ENCODE measurements at regions not wholly inside any gene's neighbourhood (a gene's known extent, or its start where the extent isn't known, plus 50 kb on each side); places are given as distances from the start of the nearest gene placed in this dataset.
"Not testable (repeated sequence)": the region's sequence is repeated elsewhere in the genome, so short reads cannot be mapped to it uniquely, and the experiment has no call there.

GRCh38 chr15:84094720-84095119 is 140.9 kb upstream of the GOLGA6L4 start:
- FAIRE-seq, result not testable (repeated sequence)

DNA sequence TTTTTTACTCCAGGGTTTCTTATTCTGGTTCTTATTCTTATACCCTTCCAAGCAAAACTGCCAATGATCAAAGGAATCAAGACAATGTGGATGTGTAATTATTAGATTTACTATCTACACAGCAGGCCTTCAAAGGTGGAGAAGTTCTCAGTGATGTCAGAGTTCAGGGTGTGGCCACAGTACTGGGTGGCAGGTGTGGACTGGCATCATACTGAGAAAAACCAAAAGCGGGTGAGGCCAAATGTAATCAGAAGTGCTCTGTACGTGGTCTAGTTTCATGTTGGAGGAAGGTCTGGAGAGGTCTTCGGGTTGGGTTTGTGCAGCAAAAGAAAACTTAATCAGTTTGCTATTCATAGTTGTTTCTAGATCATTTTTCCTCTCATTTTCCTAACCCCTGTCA is 138.5 kb upstream of the GOLGA6L4 start:
- FAIRE-seq; DNase-seq (ENCODE audit: insufficient read length, low spot score): not testable (repeated sequence)

More at GRCh38 chr15:84094720-84095119, 140.9 kb upstream of the GOLGA6L4 start:
- not testable (repeated sequence) for DNase-seq (ENCODE audit: insufficient read length, low spot score)

DNA sequence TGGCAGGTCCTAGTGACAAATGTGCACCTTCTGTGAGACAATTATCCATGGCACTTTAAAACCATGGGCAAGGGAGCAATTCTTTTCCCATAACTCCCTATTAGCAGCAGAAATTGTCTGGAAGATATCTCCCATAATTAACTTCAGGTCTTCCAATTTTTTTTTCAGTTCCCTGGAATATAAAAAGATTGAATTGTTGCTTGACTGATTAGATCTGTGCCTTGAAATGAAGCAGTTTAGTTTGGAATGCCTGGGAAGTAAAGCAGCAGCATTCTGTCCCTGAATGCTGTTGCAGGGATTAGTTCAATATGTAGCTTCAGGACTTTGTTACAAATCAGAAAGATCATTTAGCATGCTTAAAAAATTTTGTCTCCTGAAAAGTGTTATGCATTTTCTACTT is 137.0 kb upstream of the GOLGA6L4 start:
- DNase-seq (ENCODE audit: insufficient read length, low spot score), result no peak
- TF ChIP-seq POLR2A (IDR thresholded peaks at IDR 0.05; ENCODE audit: low read depth, low read length), result no peak
- FAIRE-seq, result no peak

DNA sequence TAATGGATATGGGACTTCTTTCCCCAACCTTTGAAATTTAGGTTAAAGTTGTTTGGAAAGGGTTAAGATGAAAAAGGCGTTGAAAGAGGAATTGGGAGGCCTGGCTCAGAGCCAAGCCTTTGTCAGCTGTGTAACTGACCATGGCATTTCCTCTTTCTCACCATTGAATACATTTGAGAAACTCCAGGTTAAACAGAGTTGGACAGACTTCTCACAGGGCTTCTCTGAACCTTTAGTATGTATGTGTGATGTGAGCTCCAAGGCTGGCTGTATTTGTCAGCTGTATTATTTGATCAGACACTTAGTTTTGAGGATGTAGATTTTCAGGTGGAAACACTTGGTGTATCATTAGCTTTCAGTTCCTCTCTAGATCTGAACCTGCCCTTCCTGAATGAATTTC is 136.4 kb upstream of the GOLGA6L4 start:
- TF ChIP-seq POLR2A (IDR thresholded peaks at IDR 0.05; ENCODE audit: low read depth, low read length), result no peak
- DNase-seq (ENCODE audit: insufficient read length, low spot score) (no peak), FAIRE-seq (no peak)

- FAIRE-seq, result no peak
- no peak for DNase-seq (ENCODE audit: insufficient read length, low spot score)
- TF ChIP-seq POLR2A (IDR thresholded peaks at IDR 0.05; ENCODE audit: low read depth, low read length), result no peak
Measured at GRCh38 chr15:84103345-84103744, 132.2 kb upstream of the GOLGA6L4 start.

GRCh38 chr15:84104853-84105252 is 130.7 kb upstream of the GOLGA6L4 start:
- no peak for DNase-seq (ENCODE audit: insufficient read length, low spot score)
- TF ChIP-seq POLR2A (IDR thresholded peaks at IDR 0.05; ENCODE audit: low read depth, low read length), result no peak
- FAIRE-seq, result no peak

DNA sequence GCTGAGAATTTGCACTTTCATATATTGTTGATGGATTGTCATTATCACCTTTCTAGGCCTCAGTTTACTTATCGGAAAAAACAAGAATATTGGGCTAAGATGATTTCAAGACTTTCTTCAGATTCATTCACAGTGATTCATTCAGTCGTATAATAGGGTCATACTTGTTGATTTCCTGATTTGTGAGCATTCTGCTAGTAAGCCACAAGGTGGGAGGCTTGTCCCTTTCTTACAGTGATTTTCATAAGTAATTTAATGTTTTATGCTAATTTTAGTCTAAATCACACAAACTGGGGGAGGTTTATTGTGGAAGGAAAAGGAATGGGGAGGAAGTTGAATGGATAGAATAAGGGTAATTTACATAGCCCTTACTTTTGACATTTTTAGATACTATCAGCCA is 126.8 kb upstream of the GOLGA6L4 start:
- no peak for TF ChIP-seq POLR2A (IDR thresholded peaks at IDR 0.05; ENCODE audit: low read depth, low read length)
- no peak for DNase-seq (ENCODE audit: insufficient read length, low spot score)
- FAIRE-seq, result peak; percentile 48

DNA sequence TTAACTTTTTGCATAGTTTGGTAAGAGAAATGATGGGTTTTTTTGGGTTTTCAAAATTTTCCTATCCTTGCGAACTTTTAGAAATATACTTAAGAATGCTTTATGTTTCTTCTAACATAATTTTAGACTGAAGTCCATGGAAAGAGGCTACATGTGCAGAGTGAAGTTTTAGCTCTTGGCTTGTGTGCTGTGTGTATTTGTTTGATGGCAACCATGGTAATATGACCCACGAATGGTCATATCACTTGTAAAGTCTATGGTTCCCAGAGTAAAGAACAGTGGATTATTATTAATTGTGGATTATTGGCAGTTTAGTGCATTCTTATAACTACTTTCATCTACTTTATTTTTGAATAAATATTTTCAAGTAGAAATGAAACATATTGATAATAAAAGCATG is 124.0 kb upstream of the GOLGA6L4 start:
- FAIRE-seq (no peak), DNase-seq (ENCODE audit: insufficient read length, low spot score) (no peak)
- no peak for TF ChIP-seq POLR2A (IDR thresholded peaks at IDR 0.05; ENCODE audit: low read depth, low read length)

DNA sequence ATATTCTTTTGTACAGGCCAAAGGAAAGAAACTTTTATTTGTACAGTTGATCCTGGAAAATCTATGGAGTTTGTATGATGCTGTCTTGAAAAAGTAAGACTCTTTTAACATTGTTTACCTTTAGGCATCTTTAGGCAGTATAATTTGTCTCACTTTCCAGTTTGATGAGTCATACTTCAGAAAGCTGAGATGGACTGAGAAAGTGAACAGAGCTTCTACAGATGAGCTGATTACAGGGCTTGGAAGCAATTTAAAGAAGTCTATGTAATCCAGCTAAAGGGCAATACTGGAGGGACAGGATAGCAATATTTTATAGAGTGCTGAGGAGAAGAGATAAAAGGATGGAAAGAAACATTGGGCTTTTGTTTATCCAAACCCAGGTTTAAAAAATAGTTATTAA is 123.5 kb upstream of the GOLGA6L4 start:
- FAIRE-seq (no peak), DNase-seq (ENCODE audit: insufficient read length, low spot score) (no peak)
- TF ChIP-seq POLR2A (IDR thresholded peaks at IDR 0.05; ENCODE audit: low read depth, low read length), result no peak

DNA sequence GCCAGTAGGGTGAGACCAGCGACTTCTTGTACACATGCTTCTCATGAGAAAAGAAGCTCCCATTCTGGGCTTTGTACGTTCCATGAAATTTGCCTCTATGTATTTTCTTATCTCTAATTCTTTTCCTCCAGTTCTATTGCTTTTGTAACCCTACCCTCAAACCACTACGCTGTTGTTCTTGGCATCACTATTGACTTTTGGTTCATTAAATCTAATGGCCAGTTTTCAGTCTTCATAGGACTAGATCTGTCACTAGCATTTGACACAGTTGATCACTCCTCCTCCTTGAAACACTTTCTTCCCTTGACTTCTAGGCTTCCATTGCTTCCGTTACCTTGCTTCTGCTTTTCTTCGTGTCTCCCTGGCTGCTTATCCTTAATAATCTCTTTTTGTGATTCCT is 121.7 kb upstream of the GOLGA6L4 start:
- no peak for FAIRE-seq
- DNase-seq (ENCODE audit: insufficient read length, low spot score), result no peak
- no peak for TF ChIP-seq POLR2A (IDR thresholded peaks at IDR 0.05; ENCODE audit: low read depth, low read length)

DNA sequence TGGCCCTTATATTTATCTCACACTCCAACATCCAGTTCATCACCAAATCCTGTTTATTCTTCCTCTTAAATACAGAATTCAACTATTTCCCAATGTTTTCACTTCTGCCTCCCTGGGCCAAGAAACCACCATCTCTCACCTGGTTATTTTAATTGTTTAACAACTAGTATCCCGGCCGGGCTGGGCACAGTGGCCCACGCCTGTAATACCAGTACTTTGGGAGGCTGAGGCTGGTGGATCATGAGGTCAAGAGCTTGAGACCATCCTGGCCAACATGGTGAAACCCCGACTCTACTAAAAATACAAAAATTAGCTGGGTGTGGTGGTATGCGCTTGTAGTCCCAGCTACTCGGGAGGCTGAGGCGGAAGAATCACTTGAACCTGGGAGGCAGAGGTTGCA is 120.9 kb upstream of the GOLGA6L4 start:
- not testable (repeated sequence) for FAIRE-seq; DNase-seq (ENCODE audit: insufficient read length, low spot score)

- FAIRE-seq; DNase-seq (ENCODE audit: insufficient read length, low spot score): not testable (repeated sequence)
Measured at GRCh38 chr15:84119351-84119750, 116.2 kb upstream of the GOLGA6L4 start.

GRCh38 chr15:84120903-84121302 is 114.7 kb upstream of the GOLGA6L4 start:
- not testable (repeated sequence) for DNase-seq (ENCODE audit: insufficient read length, low spot score); FAIRE-seq

- FAIRE-seq; DNase-seq (ENCODE audit: insufficient read length, low spot score): not testable (repeated sequence)
Measured at GRCh38 chr15:84128706-84129105, 106.9 kb upstream of the GOLGA6L4 start.

DNA sequence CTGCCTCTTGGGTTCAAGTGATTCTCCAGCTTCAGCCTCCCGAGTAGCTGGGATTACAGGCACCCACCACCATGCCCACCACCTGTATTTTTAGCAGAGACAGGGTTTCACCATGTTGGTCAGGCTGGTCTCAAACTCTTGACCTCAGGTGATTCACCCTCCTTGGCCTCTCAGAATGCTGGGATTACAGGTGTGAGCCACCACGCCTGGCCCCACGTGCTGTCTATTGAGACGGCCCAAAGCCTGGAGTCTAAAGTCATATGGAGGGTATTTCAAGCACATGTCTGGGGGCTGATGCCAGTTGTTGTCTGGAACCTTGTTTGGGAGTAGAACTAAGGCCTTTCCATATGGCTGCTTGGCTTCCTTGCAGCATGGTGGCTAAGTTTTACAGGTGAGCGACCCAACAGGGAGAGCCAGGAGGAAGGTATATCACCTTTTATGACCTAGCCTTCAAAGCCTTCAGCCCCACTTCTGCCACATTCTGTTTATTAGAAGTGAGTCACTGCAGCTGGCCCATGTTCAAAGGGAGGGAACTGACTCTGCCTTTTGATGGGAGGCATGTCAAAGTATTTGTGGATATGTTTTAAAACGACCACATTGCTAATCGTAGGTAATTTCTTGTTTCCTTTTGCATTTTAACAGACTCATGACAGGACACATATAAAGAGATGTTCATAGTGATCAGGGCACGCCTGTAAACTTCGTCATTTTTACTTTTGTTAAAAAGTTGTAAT is 105.3 kb upstream of the GOLGA6L4 start:
- not testable (repeated sequence) for DNase-seq (ENCODE audit: insufficient read length, low spot score)
- peak; percentile 86 for FAIRE-seq

- not testable (repeated sequence) for DNase-seq (ENCODE audit: insufficient read length, low spot score); FAIRE-seq
Measured at GRCh38 chr15:84135931-84136456, 99.6 kb upstream of the GOLGA6L4 start.
